22Rv1 (cell line): ENCODE measurements at regions not wholly inside any gene's neighbourhood (a gene's known extent, or its start where the extent isn't known, plus 50 kb on each side); places are given as distances from the start of the nearest gene placed in this dataset.
"Not testable (repeated sequence)": the region's sequence is repeated elsewhere in the genome, so short reads cannot be mapped to it uniquely, and the experiment has no call there.

Experiments
- H3K27ac ChIP-seq: fragments of 450-650 bp; 2 replicates; pipeline ENCODE4 v1.5.1; 2017
- CTCF ChIP-seq: fragments of 450-650 bp; IDR thresholded peaks from 2 replicates; pipeline ENCODE4 v1.5.1; 2017; ENCODE audit warnings: mild to moderate bottlenecking
- ZFX ChIP-seq: fragments of 450-650 bp; IDR thresholded peaks from 2 replicates; pipeline ENCODE4 v1.6.1; 2017; ENCODE audit warnings: antibody characterized with exemption, borderline replicate concordance

- TF ChIP-seq CTCF = no peak
- no peak for TF ChIP-seq ZFX
- H3K27ac ChIP-seq = no peak overlapping the region
These were observed 646.0 kb upstream of the MARCKS start for GRCh38 chr6:113211170-113211569.

GRCh38 chr6:113219783-113220182, 637.4 kb upstream of the MARCKS start:
- H3K27ac ChIP-seq = no peak overlapping the region

GRCh38 chr6:113220832-113221231, 636.3 kb upstream of the MARCKS start:
- TF ChIP-seq ZFX (no peak), CTCF (no peak)
- no peak overlapping the region for H3K27ac ChIP-seq

More at GRCh38 chr6:113219783-113220182, 637.4 kb upstream of the MARCKS start:
- TF ChIP-seq CTCF (no peak), ZFX (no peak)

GRCh38 chr6:113221850-113222249, 635.3 kb upstream of the MARCKS start:
- TF ChIP-seq ZFX (no peak), CTCF (no peak)
- H3K27ac ChIP-seq = no peak overlapping the region

GRCh38 chr6:113246186-113246585, 611.0 kb upstream of the MARCKS start:
- no peak overlapping the region for H3K27ac ChIP-seq
- TF ChIP-seq ZFX = no peak
- no peak for TF ChIP-seq CTCF

GRCh38 chr6:113248532-113248931, 608.6 kb upstream of the MARCKS start:
- no peak overlapping the region for H3K27ac ChIP-seq
- TF ChIP-seq ZFX (no peak), CTCF (no peak)

- H3K27ac ChIP-seq = not testable (repeated sequence)
These were observed 603.0 kb upstream of the MARCKS start for GRCh38 chr6:113254194-113254593.

- no peak overlapping the region for H3K27ac ChIP-seq
- no peak for TF ChIP-seq ZFX
- TF ChIP-seq CTCF = no peak
These were observed 598.4 kb upstream of the MARCKS start for GRCh38 chr6:113258771-113259170.
